ENCODE measurements at regions not wholly inside any gene's neighbourhood (a gene's known extent, or its start where the extent isn't known, plus 50 kb on each side); places are given as distances from the start of the nearest gene placed in this dataset.

GRCh38 chr2:52498077-52498750, 1269.4 kb upstream of the CHAC2 start:
- TF ChIP-seq ZFP36 (IDR thresholded peaks at IDR 0.05; ENCODE audit: borderline replicate concordance, partially characterized antibody) (no peak), PHF8 (IDR thresholded peaks at IDR 0.05; ENCODE audit: borderline replicate concordance, low read depth) (no peak), PBX3 (IDR thresholded peaks at IDR 0.05) (no peak), HOXA7 (CRISPR knock-in tag; IDR thresholded peaks at IDR 0.05) (no peak)
- ChIA-PET POLR2A (no interaction called here), CTCF (no interaction called here)
- H3K4me2 ChIP-seq, result no peak overlapping the region
- peaks cover 5% of the 10 kb centered on the region; the same call in 1 of the 3 replicates for H3K9me3 ChIP-seq
- ATAC-seq, result no peak
- no peaks in the 10 kb centered on the region for H3K4me1 ChIP-seq
- FAIRE-seq, result no peak
- WGBS (ENCODE audit: missing lambda C conversion rate), result 13% methylated on average over 3 of the region's 3 CpGs
- DNase-seq (ENCODE audit: low read depth in 1 of 2, low spot score in 1 of 2), result no peak
- no peak overlapping the region for H3K27ac ChIP-seq
- H3K4me3 ChIP-seq, result no peak overlapping the region

GRCh38 chr2:52495816-52496215, 1271.8 kb upstream of the CHAC2 start:
- POLR2A ChIA-PET, result no interaction called here
- Histone ChIP-seq H3K9me3 (peaks cover 7% of the 10 kb centered on the region; the same call in 1 of the 3 replicates), H3K27ac (no peak overlapping the region), H3K4me3 (no peak overlapping the region), H3K4me1 (no peaks in the 10 kb centered on the region), H3K4me2 (no peak overlapping the region)
- CTCF ChIA-PET, result no interaction called here
- ATAC-seq (no peak), DNase-seq (ENCODE audit: low read depth in 1 of 2, low spot score in 1 of 2) (no peak), FAIRE-seq (no peak)
- no peak for TF ChIP-seq CHD2 (IDR thresholded peaks at IDR 0.05; ENCODE audit: low read length, partially characterized antibody)
- no peak for TF ChIP-seq ELK1 (IDR thresholded peaks at IDR 0.05; ENCODE audit: low read depth, low read length)

- H3K9me3 ChIP-seq, result no peaks in the 10 kb centered on the region; the same call in 2 of the 3 replicates
- POLR2A ChIA-PET, result no interaction called here
- H3K4me2 ChIP-seq, result no peak overlapping the region
- H3K4me3 ChIP-seq, result no peak overlapping the region
- TF ChIP-seq CBX8 (IDR thresholded peaks at IDR 0.05), result no peak
- TF ChIP-seq HOXA7 (CRISPR knock-in tag; IDR thresholded peaks at IDR 0.05), result no peak
- TF ChIP-seq NR3C1 (IDR thresholded peaks at IDR 0.05), result no peak
- no peak for TF ChIP-seq PBX3 (IDR thresholded peaks at IDR 0.05)
- no peak for TF ChIP-seq SREBF2 (IDR thresholded peaks at IDR 0.05)
- TF ChIP-seq RAD21 (conservative IDR thresholded peaks at IDR 0.05 in 1 of 2, IDR thresholded peaks at IDR 0.05 in 1 of 2), result no peak
- TF ChIP-seq TFCP2L1 (CRISPR knock-in tag; IDR thresholded peaks at IDR 0.05), result no peak
- no peak for TF ChIP-seq KDM1A (IDR thresholded peaks at IDR 0.05; ENCODE audit: low read depth)
- TF ChIP-seq ZC3H11A (IDR thresholded peaks at IDR 0.05), result no peak
- no peak for TF ChIP-seq ZSCAN20 (CRISPR knock-in tag; IDR thresholded peaks at IDR 0.05)
- TF ChIP-seq GATA3 (IDR thresholded peaks at IDR 0.05; ENCODE audit: borderline replicate concordance), result no peak
- TF ChIP-seq ZNF302 (CRISPR knock-in tag; IDR thresholded peaks at IDR 0.05), result no peak
- TF ChIP-seq SMC3 (IDR thresholded peaks at IDR 0.05), result no peak
- TF ChIP-seq CEBPB (IDR thresholded peaks at IDR 0.05), result no peak
- no peak for TF ChIP-seq CHD2 (IDR thresholded peaks at IDR 0.05; ENCODE audit: low read length, partially characterized antibody)
- no peak for TF ChIP-seq FOXS1 (CRISPR knock-in tag; IDR thresholded peaks at IDR 0.05)
- TF ChIP-seq MYC (IDR thresholded peaks at IDR 0.05; ENCODE audit: borderline replicate concordance, low read length), result no peak
- TF ChIP-seq MAX (IDR thresholded peaks at IDR 0.05), result no peak
- no peak for TF ChIP-seq MAZ (IDR thresholded peaks at IDR 0.05; ENCODE audit: borderline replicate concordance, low read depth, low read length)
- CTCF ChIA-PET, result interaction anchor here (0.7 kb wide), 1 partner anchor 12 kb away, joined by 3 read pairs; no protein-coding TSS in a partner anchor
- no peaks in the 10 kb centered on the region for H3K4me1 ChIP-seq
- WGBS (ENCODE audit: missing lambda C conversion rate), result 27% methylated on average over 1 of the region's 1 CpG
- no peak overlapping the region for H3K27ac ChIP-seq
- FAIRE-seq, result no peak
- ATAC-seq, result no peak
- DNase-seq (ENCODE audit: low read depth in 1 of 2, low spot score in 1 of 2), result no peak
Observed at GRCh38 chr2:52477166-52477565, 1290.4 kb upstream of the CHAC2 start.

Measured in A549 (cell line).